ENCODE measurements at regions not wholly inside any gene's neighbourhood (a gene's known extent, or its start where the extent isn't known, plus 50 kb on each side); places are given as distances from the start of the nearest gene placed in this dataset.

DNA sequence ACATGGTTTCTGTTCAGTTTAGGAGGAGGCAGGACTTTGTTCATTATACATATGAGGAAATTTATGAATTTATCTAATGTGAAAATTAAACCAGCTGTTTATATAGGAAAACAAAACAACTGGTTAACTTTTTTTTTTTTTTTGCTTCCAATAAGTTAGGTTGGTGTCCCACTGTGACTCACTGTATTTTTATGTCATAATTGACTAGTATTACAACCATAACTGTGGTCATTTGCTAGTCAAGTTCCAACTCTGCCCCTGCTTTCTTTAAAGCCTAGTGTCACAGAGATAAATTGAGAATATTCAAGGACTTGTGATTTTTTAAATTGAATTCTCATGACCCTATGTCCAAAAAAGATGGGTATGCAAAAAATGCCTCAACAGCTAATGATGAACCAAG is 227.7 kb downstream of the BCAT1 start:
- Histone ChIP-seq H3K36me3 (no peaks in the 10 kb centered on the region), H3K4me1 (no peaks in the 10 kb centered on the region), H3K4me3 (no peak overlapping the region), H3K27ac (no peak overlapping the region), H3K9me3 (no peaks in the 10 kb centered on the region), H3K27me3 (no peaks in the 10 kb centered on the region)
- ATAC-seq (no peak), FAIRE-seq (no peak), DNase-seq (no peak)
- intact Hi-C loops (cut with DNase I) = no loop called here
- TF ChIP-seq, protein P1, sequence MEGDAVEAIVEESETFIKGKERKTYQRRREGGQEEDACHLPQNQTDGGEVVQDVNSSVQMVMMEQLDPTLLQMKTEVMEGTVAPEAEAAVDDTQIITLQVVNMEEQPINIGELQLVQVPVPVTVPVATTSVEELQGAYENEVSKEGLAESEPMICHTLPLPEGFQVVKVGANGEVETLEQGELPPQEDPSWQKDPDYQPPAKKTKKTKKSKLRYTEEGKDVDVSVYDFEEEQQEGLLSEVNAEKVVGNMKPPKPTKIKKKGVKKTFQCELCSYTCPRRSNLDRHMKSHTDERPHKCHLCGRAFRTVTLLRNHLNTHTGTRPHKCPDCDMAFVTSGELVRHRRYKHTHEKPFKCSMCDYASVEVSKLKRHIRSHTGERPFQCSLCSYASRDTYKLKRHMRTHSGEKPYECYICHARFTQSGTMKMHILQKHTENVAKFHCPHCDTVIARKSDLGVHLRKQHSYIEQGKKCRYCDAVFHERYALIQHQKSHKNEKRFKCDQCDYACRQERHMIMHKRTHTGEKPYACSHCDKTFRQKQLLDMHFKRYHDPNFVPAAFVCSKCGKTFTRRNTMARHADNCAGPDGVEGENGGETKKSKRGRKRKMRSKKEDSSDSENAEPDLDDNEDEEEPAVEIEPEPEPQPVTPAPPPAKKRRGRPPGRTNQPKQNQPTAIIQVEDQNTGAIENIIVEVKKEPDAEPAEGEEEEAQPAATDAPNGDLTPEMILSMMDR (IDR thresholded peaks at IDR 0.05) = no peak

DNA sequence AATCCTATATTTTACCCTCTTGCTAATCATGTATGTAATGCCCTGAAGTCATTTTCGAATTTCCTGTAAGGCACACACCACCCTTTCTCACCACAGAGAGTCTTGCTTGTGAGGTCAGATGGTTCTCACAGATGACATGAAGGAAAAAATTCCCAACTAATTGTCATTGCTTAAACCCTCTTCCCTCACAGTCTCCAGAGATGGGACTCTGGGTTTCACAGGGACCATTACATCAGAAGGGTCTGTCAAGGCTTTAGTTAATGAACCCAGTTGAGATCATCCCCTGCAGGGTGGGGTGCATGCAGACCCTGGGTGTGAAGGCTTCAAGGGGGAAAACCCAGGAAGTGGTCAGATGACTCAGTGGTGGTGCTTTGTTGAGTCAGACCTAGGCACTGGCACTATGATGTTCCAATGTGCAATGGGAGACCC is 229.6 kb downstream of the BCAT1 start:
- no peak overlapping the region for H3K27ac ChIP-seq
- intact Hi-C loops (cut with DNase I) = no loop called here
- TF ChIP-seq, protein P1 (IDR thresholded peaks at IDR 0.05) = no peak
- no peaks in the 10 kb centered on the region for H3K4me1 ChIP-seq
- 41 to 43% methylated on average over 1 of the region's 1 CpG for WGBS, 2 donors
- H3K27me3 ChIP-seq = no peaks in the 10 kb centered on the region
- DNase-seq (no peak), ATAC-seq (no peak), FAIRE-seq (no peak)
- H3K36me3 ChIP-seq = no peaks in the 10 kb centered on the region
- H3K4me3 ChIP-seq = no peak overlapping the region
- no peaks in the 10 kb centered on the region for H3K9me3 ChIP-seq

DNA sequence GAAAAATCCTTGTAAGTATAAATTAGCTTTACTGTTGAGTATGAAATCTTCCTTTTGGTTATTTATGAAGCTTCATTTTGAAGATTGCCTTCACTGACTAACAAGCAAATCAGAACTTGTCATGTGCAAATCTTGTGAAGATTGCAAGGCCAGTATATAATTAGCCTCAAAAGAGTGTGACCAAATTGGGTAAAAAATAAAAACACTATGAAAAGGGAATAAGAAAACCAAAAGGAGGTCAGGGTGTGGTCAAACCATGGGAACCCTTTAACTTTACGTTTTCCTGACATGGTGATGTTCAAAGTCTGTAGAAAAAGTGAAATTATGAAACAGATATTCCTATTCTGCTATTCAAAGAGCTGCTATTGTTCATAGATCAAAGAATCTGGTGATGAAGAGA is 230.3 kb downstream of the BCAT1 start:
- DNase-seq (no peak), FAIRE-seq (no peak), ATAC-seq (no peak)
- intact Hi-C loops (cut with DNase I) = no loop called here
- no peaks in the 10 kb centered on the region for H3K36me3 ChIP-seq
- WGBS, 2 donors = 0 to 2% methylated on average over 1 of the region's 1 CpG
- H3K4me1 ChIP-seq = no peaks in the 10 kb centered on the region
- TF ChIP-seq, protein P1 (IDR thresholded peaks at IDR 0.05) = no peak
- H3K27ac ChIP-seq = no peak overlapping the region
- H3K27me3 ChIP-seq = no peaks in the 10 kb centered on the region
- no peaks in the 10 kb centered on the region for H3K9me3 ChIP-seq
- no peak overlapping the region for H3K4me3 ChIP-seq

DNA sequence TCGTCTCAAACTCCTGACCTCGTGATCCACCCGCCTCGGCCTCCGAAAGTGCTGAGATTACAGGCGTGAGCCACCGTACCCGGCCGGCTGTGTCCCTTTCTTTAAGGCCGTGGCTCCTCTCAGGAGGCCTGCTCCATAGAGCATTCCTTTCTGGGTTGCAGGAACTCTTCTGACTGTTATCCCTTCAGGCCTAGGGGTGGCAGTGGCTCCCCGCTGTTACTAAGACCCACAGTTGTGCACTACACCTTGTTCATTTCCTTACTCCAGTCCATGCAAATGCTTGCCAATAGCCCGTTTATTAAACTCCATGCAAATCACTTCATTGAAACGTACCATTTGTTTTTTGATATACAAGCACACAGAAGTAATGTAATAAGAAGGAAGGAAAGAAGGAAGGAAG is 234.7 kb downstream of the BCAT1 start:
- TF ChIP-seq, protein P1 (IDR thresholded peaks at IDR 0.05) = no peak
- Histone ChIP-seq H3K27me3 (no peaks in the 10 kb centered on the region), H3K9me3 (no peaks in the 10 kb centered on the region), H3K4me1 (no peaks in the 10 kb centered on the region), H3K4me3 (no peak overlapping the region), H3K36me3 (no peaks in the 10 kb centered on the region), H3K27ac (no peak overlapping the region)
- FAIRE-seq = no peak
- WGBS, 2 donors = 89% methylated on average over 13 of the region's 13 CpGs
- intact Hi-C loops (cut with DNase I) = no loop called here
- no peak for DNase-seq
- no peak for ATAC-seq

DNA sequence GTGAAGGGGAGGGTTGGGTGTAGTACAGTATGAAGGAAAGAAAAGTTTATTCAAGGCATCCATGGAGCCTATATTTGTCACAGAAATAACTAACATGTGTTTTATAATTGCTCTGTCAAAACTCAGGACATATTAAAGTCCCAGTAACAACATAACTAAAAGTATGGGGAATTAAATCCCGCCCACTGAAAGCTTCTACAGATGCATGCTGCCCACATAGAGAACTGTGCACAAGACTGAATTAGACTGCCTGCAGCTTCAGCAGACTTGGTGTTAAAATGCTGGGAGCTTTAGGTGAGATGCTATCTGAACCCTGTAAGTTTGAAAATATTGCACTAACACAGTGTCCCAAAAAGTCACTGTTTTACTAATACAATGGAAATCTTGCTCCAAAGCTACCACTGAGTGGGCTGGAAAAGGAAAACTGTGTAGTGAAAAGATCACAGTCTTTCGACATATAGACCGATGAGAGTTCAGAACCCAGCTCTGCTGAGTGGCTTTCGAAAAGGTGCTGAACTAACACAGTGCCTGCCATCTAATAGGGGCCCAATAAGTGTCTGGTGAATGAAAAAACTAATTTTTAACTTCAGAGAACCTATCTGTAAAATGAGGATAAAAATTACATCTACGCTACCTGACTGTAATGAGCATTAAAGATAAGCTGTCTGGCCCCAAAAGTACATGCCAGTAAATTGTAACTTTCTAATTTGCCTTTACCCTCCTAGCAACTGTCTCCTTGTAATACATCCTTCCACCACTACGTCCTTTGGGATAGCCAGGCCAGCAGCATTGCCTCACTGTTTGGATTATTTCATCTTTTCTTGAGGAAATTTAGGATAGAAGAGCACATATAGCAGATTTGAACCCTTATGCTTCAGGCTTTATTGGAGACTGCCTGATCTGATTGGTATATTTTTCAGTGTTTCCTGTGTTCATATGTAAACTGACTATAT is 237.6 kb downstream of the BCAT1 start:
- Histone ChIP-seq H3K9me3 (no peaks in the 10 kb centered on the region), H3K4me3 (no peak overlapping the region), H3K4me1 (no peaks in the 10 kb centered on the region), H3K36me3 (no peaks in the 10 kb centered on the region), H3K27me3 (no peaks in the 10 kb centered on the region), H3K27ac (no peak overlapping the region)
- DNase-seq (no peak), FAIRE-seq (no peak), ATAC-seq (no peak)
- intact Hi-C loops (cut with DNase I) = no loop called here
- WGBS, 2 donors = 85 to 89% methylated on average over 6 of the region's 6 CpGs
- TF ChIP-seq, protein P1 (IDR thresholded peaks at IDR 0.05) = no peak

All from pancreas (tissue), 10 donors.